Activated CD8-positive, alpha-beta memory T cell treated with anti-CD3 and anti-CD28 coated beads, Interleukin-2, amount 10 ng/mL, durations not matched to agents 7 days and 5 days (primary cell): ENCODE measurements at regions not wholly inside any gene's neighbourhood (a gene's known extent, or its start where the extent isn't known, plus 50 kb on each side); places are given as distances from the start of the nearest gene placed in this dataset.
"Not testable (repeated sequence)": the region's sequence is repeated elsewhere in the genome, so short reads cannot be mapped to it uniquely, and the experiment has no call there.

Experiments used
- ATAC-seq: fragments of 150-1000 bp; cut with Tn5 transposase; one replicate; pipeline ENCODE4 v1.10.0; 2021; ENCODE audit warnings: moderate library complexity
- CTCF ChIA-PET: fragments of 350-600 bp; sonication (Branson Sonifier 250); formaldehyde crosslinking; loops from one replicate; lab custom pipeline; 2021; ENCODE audit warnings: antibody characterized with exemption; lab: Charles Lee
- DNase-seq: peaks from one replicate; pipeline ENCODE4 v3.0.0-alpha.2; 2020
- H3K27ac Mint-ChIP-seq: one replicate; pipeline ENCODE4 v1.8.0; 2021; ENCODE audit warnings: mild to moderate bottlenecking, mixed read lengths
- H3K27me3 Mint-ChIP-seq: one replicate; pipeline ENCODE4 v1.8.0; 2021; ENCODE audit warnings: mixed read lengths
- H3K36me3 Mint-ChIP-seq: one replicate; pipeline ENCODE4 v1.8.0; 2021; ENCODE audit warnings: mild to moderate bottlenecking, mixed read lengths
- H3K4me1 Mint-ChIP-seq: one replicate; pipeline ENCODE4 v1.8.0; 2021; ENCODE audit warnings: mixed read lengths
- H3K4me3 Mint-ChIP-seq: one replicate; pipeline ENCODE4 v1.8.0; 2021; ENCODE audit warnings: mild to moderate bottlenecking, moderate library complexity, mixed read lengths
- H3K9me3 Mint-ChIP-seq: one replicate; pipeline ENCODE4 v1.8.0; 2022; ENCODE audit warnings: low read depth, mixed read lengths

- ATAC-seq (no peak), DNase-seq (no peak)
- no peak overlapping the region for H3K27ac Mint-ChIP-seq
- H3K4me3 Mint-ChIP-seq = no peak overlapping the region
- peaks cover 46% of the 10 kb centered on the region for H3K27me3 Mint-ChIP-seq
- no peaks in the 10 kb centered on the region for H3K36me3 Mint-ChIP-seq
- no peaks in the 10 kb centered on the region for H3K9me3 Mint-ChIP-seq
- H3K4me1 Mint-ChIP-seq = no peaks in the 10 kb centered on the region
- CTCF ChIA-PET = interaction anchor here (0.8 kb wide), 1 partner anchor 8 kb away, joined by 4 read pairs; no protein-coding TSS in a partner anchor
Measured at GRCh38 chr3:40690749-40691451, 166.1 kb downstream of the ZNF621 start.

GRCh38 chr3:40691452-40691861 lies 166.7 kb downstream of the ZNF621 start:
- peaks cover 44% of the 10 kb centered on the region for H3K27me3 Mint-ChIP-seq
- H3K36me3 Mint-ChIP-seq = no peaks in the 10 kb centered on the region
- CTCF ChIA-PET = no interaction called here
- no peaks in the 10 kb centered on the region for H3K4me1 Mint-ChIP-seq
- no peak overlapping the region for H3K27ac Mint-ChIP-seq
- no peak overlapping the region for H3K4me3 Mint-ChIP-seq
- ATAC-seq (no peak), DNase-seq (no peak)
- no peaks in the 10 kb centered on the region for H3K9me3 Mint-ChIP-seq

GRCh38 chr3:40695848-40696247 lies 171.1 kb downstream of the ZNF621 start:
- DNase-seq (no peak), ATAC-seq (no peak)
- Mint-ChIP-seq H3K36me3 (no peaks in the 10 kb centered on the region), H3K4me3 (no peak overlapping the region), H3K27ac (no peak overlapping the region), H3K9me3 (peaks cover 2% of the 10 kb centered on the region), H3K4me1 (no peaks in the 10 kb centered on the region), H3K27me3 (peaks cover 32% of the 10 kb centered on the region)
- CTCF ChIA-PET = no interaction called here

GRCh38 chr3:40698611-40699010 lies 173.9 kb downstream of the ZNF621 start:
- not testable (repeated sequence) for H3K4me3 Mint-ChIP-seq, H3K9me3 Mint-ChIP-seq, H3K36me3 Mint-ChIP-seq, ATAC-seq, H3K4me1 Mint-ChIP-seq, DNase-seq, H3K27ac Mint-ChIP-seq
- peaks cover 31% of the 10 kb centered on the region for H3K27me3 Mint-ChIP-seq
- CTCF ChIA-PET = interaction anchor here (0.8 kb wide), 1 partner anchor 8 kb away, joined by 4 read pairs; no protein-coding TSS in a partner anchor

GRCh38 chr3:40701016-40701588 lies 176.3 kb downstream of the ZNF621 start:
- Mint-ChIP-seq H3K9me3 (peaks cover 2% of the 10 kb centered on the region), H3K27me3 (peaks cover 31% of the 10 kb centered on the region), H3K27ac (no peak overlapping the region), H3K36me3 (no peaks in the 10 kb centered on the region), H3K4me3 (no peak overlapping the region), H3K4me1 (no peaks in the 10 kb centered on the region)
- CTCF ChIA-PET = no interaction called here
- ATAC-seq = no peak
- DNase-seq = no peak

GRCh38 chr3:40704224-40704623 lies 179.5 kb downstream of the ZNF621 start:
- peaks cover 28% of the 10 kb centered on the region for H3K27me3 Mint-ChIP-seq
- no peaks in the 10 kb centered on the region for H3K36me3 Mint-ChIP-seq
- H3K9me3 Mint-ChIP-seq = peaks cover 2% of the 10 kb centered on the region
- DNase-seq (no peak), ATAC-seq (no peak)
- no peak overlapping the region for H3K27ac Mint-ChIP-seq
- CTCF ChIA-PET = no interaction called here
- no peaks in the 10 kb centered on the region for H3K4me1 Mint-ChIP-seq
- H3K4me3 Mint-ChIP-seq = no peak overlapping the region

- DNase-seq (no peak), ATAC-seq (no peak)
- CTCF ChIA-PET = no interaction called here
- Mint-ChIP-seq H3K36me3 (no peaks in the 10 kb centered on the region), H3K9me3 (no peaks in the 10 kb centered on the region), H3K27me3 (peaks cover 29% of the 10 kb centered on the region), H3K4me1 (no peaks in the 10 kb centered on the region), H3K4me3 (no peak overlapping the region), H3K27ac (no peak overlapping the region)
Measured at GRCh38 chr3:40705663-40706062, 180.9 kb downstream of the ZNF621 start.

GRCh38 chr3:40713306-40713705 lies 188.5 kb downstream of the ZNF621 start:
- DNase-seq (no peak), ATAC-seq (no peak)
- no peaks in the 10 kb centered on the region for H3K36me3 Mint-ChIP-seq
- H3K4me1 Mint-ChIP-seq = peaks cover 4% of the 10 kb centered on the region
- no peak overlapping the region for H3K27ac Mint-ChIP-seq
- H3K4me3 Mint-ChIP-seq = no peak overlapping the region
- peaks cover 19% of the 10 kb centered on the region for H3K27me3 Mint-ChIP-seq
- H3K9me3 Mint-ChIP-seq = no peaks in the 10 kb centered on the region
- CTCF ChIA-PET = no interaction called here

GRCh38 chr3:40713795-40714194 lies 189.0 kb downstream of the ZNF621 start:
- Mint-ChIP-seq H3K36me3 (no peaks in the 10 kb centered on the region), H3K4me1 (peaks cover 4% of the 10 kb centered on the region), H3K4me3 (no peak overlapping the region), H3K27me3 (peaks cover 18% of the 10 kb centered on the region), H3K9me3 (no peaks in the 10 kb centered on the region), H3K27ac (no peak overlapping the region)
- CTCF ChIA-PET = no interaction called here
- DNase-seq (no peak), ATAC-seq (no peak)

- Mint-ChIP-seq H3K4me3 (no peak overlapping the region), H3K9me3 (no peaks in the 10 kb centered on the region), H3K27ac (no peak overlapping the region), H3K4me1 (peaks cover 4% of the 10 kb centered on the region), H3K27me3 (peaks cover 13% of the 10 kb centered on the region), H3K36me3 (no peaks in the 10 kb centered on the region)
- CTCF ChIA-PET = interaction anchor here (0.5 kb wide), 1 partner anchor 1082 kb away, joined by 3 read pairs; no protein-coding TSS in a partner anchor
- no peak for ATAC-seq
- DNase-seq = no peak
Measured at GRCh38 chr3:40714771-40715345, 190.1 kb downstream of the ZNF621 start.

- H3K27ac Mint-ChIP-seq = no peak overlapping the region
- CTCF ChIA-PET = interaction anchor here (0.5 kb wide), 1 partner anchor 1082 kb away, joined by 3 read pairs; no protein-coding TSS in a partner anchor
- H3K4me3 Mint-ChIP-seq = no peak overlapping the region
- DNase-seq (no peak), ATAC-seq (no peak)
- peaks cover 13% of the 10 kb centered on the region for H3K27me3 Mint-ChIP-seq
- H3K9me3 Mint-ChIP-seq = no peaks in the 10 kb centered on the region
- peaks cover 4% of the 10 kb centered on the region for H3K4me1 Mint-ChIP-seq
- H3K36me3 Mint-ChIP-seq = no peaks in the 10 kb centered on the region
Measured at GRCh38 chr3:40715551-40715950, 190.8 kb downstream of the ZNF621 start.

- no peaks in the 10 kb centered on the region for H3K9me3 Mint-ChIP-seq
- H3K4me3 Mint-ChIP-seq = no peak overlapping the region
- H3K27me3 Mint-ChIP-seq = peaks cover 13% of the 10 kb centered on the region
- no peak overlapping the region for H3K27ac Mint-ChIP-seq
- CTCF ChIA-PET = no interaction called here
- H3K4me1 Mint-ChIP-seq = peaks cover 4% of the 10 kb centered on the region
- no peak for ATAC-seq
- DNase-seq = no peak
- H3K36me3 Mint-ChIP-seq = no peaks in the 10 kb centered on the region
Measured at GRCh38 chr3:40717471-40717870, 192.7 kb downstream of the ZNF621 start.

GRCh38 chr3:40718209-40718608 lies 193.4 kb downstream of the ZNF621 start:
- DNase-seq = no peak
- ATAC-seq = no peak
- Mint-ChIP-seq H3K36me3 (no peaks in the 10 kb centered on the region), H3K4me3 (no peak overlapping the region), H3K27me3 (peaks cover 15% of the 10 kb centered on the region), H3K9me3 (no peaks in the 10 kb centered on the region), H3K27ac (no peak overlapping the region), H3K4me1 (peaks cover 4% of the 10 kb centered on the region)
- CTCF ChIA-PET = no interaction called here

GRCh38 chr3:40718681-40719080 lies 193.9 kb downstream of the ZNF621 start:
- Mint-ChIP-seq H3K27me3 (peaks cover 15% of the 10 kb centered on the region), H3K4me1 (peaks cover 4% of the 10 kb centered on the region), H3K36me3 (no peaks in the 10 kb centered on the region), H3K4me3 (no peak overlapping the region), H3K9me3 (no peaks in the 10 kb centered on the region), H3K27ac (no peak overlapping the region)
- ATAC-seq = no peak
- CTCF ChIA-PET = no interaction called here
- no peak for DNase-seq
